Upper lobe of left lung (tissue), 4 donors: ENCODE measurements at regions not wholly inside any gene's neighbourhood (a gene's known extent, or its start where the extent isn't known, plus 50 kb on each side); places are given as distances from the start of the nearest gene placed in this dataset.

Experiments used
- CTCF ChIP-seq, 6 experiments: fragments of 450-650 bp in 4 of 6; fragments of 200-600 bp in 2 of 6; sonication (generic) in 2 of 6; IDR thresholded peaks; one replicate each; pipeline ENCODE4 v1.5.1; 2016 to 2019; ENCODE audit warnings: antibody characterized with exemption in 6 of 6
- EP300 ChIP-seq, 4 donors: sonication (generic); formaldehyde crosslinking; IDR thresholded peaks; one replicate each; pipeline ENCODE4 v1.5.1; 2017; ENCODE audit warnings: antibody characterized with exemption in 4 of 4, control low read depth in 2 of 4
- POLR2A ChIP-seq, 4 donors: fragments of 450-650 bp; IDR thresholded peaks; one replicate each; pipeline ENCODE4 v1.5.1; 2016 to 2017; ENCODE audit warnings: antibody characterized with exemption in 4 of 4, mild to moderate bottlenecking in 2 of 4
- POLR2AphosphoS5 ChIP-seq, 2 donors: sonication (generic); formaldehyde crosslinking; IDR thresholded peaks; one replicate each; pipeline ENCODE4 v1.5.1; 2017; ENCODE audit warnings: antibody characterized with exemption in 2 of 2

- TF ChIP-seq CTCF (IDR thresholded peaks at IDR 0.05) (no peak), POLR2A (IDR thresholded peaks at IDR 0.05) (no peak), POLR2AphosphoS5 (IDR thresholded peaks at IDR 0.05) (no peak), EP300 (IDR thresholded peaks at IDR 0.05) (no peak)
Observed at GRCh38 chr4:177901786-177902185, 459.5 kb upstream of the AGA start.
